ENCODE measurements at regions not wholly inside any gene's neighbourhood (a gene's known extent, or its start where the extent isn't known, plus 50 kb on each side); places are given as distances from the start of the nearest gene placed in this dataset.

- no peak overlapping the region for H3K4me3 ChIP-seq (ENCODE audit: low read length)
- H3K4me2 ChIP-seq (ENCODE audit: low read depth, low read length, poor library complexity, severe bottlenecking): no peak overlapping the region
- H3K79me2 ChIP-seq (ENCODE audit: low read length): no peaks in the 10 kb centered on the region
- H3K4me1 ChIP-seq (ENCODE audit: low read length): no peaks in the 10 kb centered on the region
- no peak for DNase-seq
- H3K9ac ChIP-seq (ENCODE audit: low read length): no peak overlapping the region
- H3K9me3 ChIP-seq (ENCODE audit: low read length): no peaks in the 10 kb centered on the region
- no peak overlapping the region for H3K27ac ChIP-seq (ENCODE audit: low read length)
- H2AFZ ChIP-seq (ENCODE audit: low read length): no peak overlapping the region
- no peaks in the 10 kb centered on the region for H3K27me3 ChIP-seq (ENCODE audit: low read length)
- no peaks in the 10 kb centered on the region for H3K9me2 ChIP-seq (replicated peaks; ENCODE audit: insufficient read depth, low read length)
- H4K20me1 ChIP-seq (ENCODE audit: insufficient read depth, low read depth, low read length): no peaks in the 10 kb centered on the region
- no peaks in the 10 kb centered on the region for H3K36me3 ChIP-seq (ENCODE audit: insufficient read depth, low read length)
These were observed 944.3 kb downstream of the GATA3 start for GRCh38 chr10:8998751-8999150.

- Histone ChIP-seq H4K20me1 (ENCODE audit: insufficient read depth, low read depth, low read length) (no peaks in the 10 kb centered on the region), H3K36me3 (ENCODE audit: insufficient read depth, low read length) (no peaks in the 10 kb centered on the region), H3K27me3 (ENCODE audit: low read length) (no peaks in the 10 kb centered on the region), H3K9me3 (ENCODE audit: low read length) (no peaks in the 10 kb centered on the region), H3K27ac (ENCODE audit: low read length) (no peak overlapping the region), H3K9me2 (replicated peaks; ENCODE audit: insufficient read depth, low read length) (no peaks in the 10 kb centered on the region), H3K4me2 (ENCODE audit: low read depth, low read length, poor library complexity, severe bottlenecking) (no peak overlapping the region), H3K4me1 (ENCODE audit: low read length) (no peaks in the 10 kb centered on the region), H3K9ac (ENCODE audit: low read length) (no peak overlapping the region), H3K4me3 (ENCODE audit: low read length) (no peak overlapping the region), H3K79me2 (ENCODE audit: low read length) (no peaks in the 10 kb centered on the region), H2AFZ (ENCODE audit: low read length) (no peak overlapping the region; the same call in 1 of the 2 replicates)
- DNase-seq: no peak
These were observed 948.6 kb downstream of the GATA3 start for GRCh38 chr10:9003122-9003521.

DNA sequence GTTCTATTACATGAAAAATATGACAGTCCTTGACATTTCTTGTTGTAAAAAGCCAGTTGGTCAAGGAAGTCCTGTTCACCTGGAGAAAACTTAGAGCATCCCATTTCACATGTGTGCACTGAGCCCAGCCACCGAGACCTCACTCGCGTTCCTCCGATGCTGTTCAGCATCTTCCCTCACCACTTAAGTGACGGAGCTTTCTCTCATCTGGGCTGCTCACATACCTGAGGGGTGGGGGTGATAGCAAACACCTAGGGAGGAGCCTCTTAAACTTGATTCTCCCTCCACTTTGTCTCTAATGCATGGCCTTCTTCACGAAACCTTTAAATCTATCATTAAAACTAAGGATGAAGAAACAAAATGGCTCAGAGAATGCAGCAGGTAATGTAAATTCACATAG, 950.2 kb downstream of the GATA3 start:
- Histone ChIP-seq H3K27ac (ENCODE audit: low read length) (no peak overlapping the region), H3K4me3 (ENCODE audit: low read length) (no peak overlapping the region), H3K9ac (ENCODE audit: low read length) (no peak overlapping the region), H3K4me1 (ENCODE audit: low read length) (no peaks in the 10 kb centered on the region), H3K79me2 (ENCODE audit: low read length) (no peaks in the 10 kb centered on the region), H3K27me3 (ENCODE audit: low read length) (no peaks in the 10 kb centered on the region), H2AFZ (ENCODE audit: low read length) (no peak overlapping the region), H3K9me2 (replicated peaks; ENCODE audit: insufficient read depth, low read length) (no peaks in the 10 kb centered on the region), H4K20me1 (ENCODE audit: insufficient read depth, low read depth, low read length) (no peaks in the 10 kb centered on the region), H3K4me2 (ENCODE audit: low read depth, low read length, poor library complexity, severe bottlenecking) (no peak overlapping the region), H3K9me3 (ENCODE audit: low read length) (no peaks in the 10 kb centered on the region), H3K36me3 (ENCODE audit: insufficient read depth, low read length) (no peaks in the 10 kb centered on the region)
- DNase-seq: no peak

- H3K36me3 ChIP-seq (ENCODE audit: insufficient read depth, low read length): no peaks in the 10 kb centered on the region
These were observed 955.0 kb downstream of the GATA3 start for GRCh38 chr10:9009505-9009904.

GRCh38 chr10:9010093-9010492, 955.6 kb downstream of the GATA3 start:
- Histone ChIP-seq H3K79me2 (ENCODE audit: low read length) (no peaks in the 10 kb centered on the region), H3K4me2 (ENCODE audit: low read depth, low read length, poor library complexity, severe bottlenecking) (no peak overlapping the region), H3K9me2 (replicated peaks; ENCODE audit: insufficient read depth, low read length) (no peaks in the 10 kb centered on the region), H3K9me3 (ENCODE audit: low read length) (no peaks in the 10 kb centered on the region), H2AFZ (ENCODE audit: low read length) (no peak overlapping the region), H3K4me1 (ENCODE audit: low read length) (no peaks in the 10 kb centered on the region), H3K9ac (ENCODE audit: low read length) (no peak overlapping the region), H3K27ac (ENCODE audit: low read length) (no peak overlapping the region), H4K20me1 (ENCODE audit: insufficient read depth, low read depth, low read length) (no peaks in the 10 kb centered on the region), H3K4me3 (ENCODE audit: low read length) (no peak overlapping the region), H3K36me3 (ENCODE audit: insufficient read depth, low read length) (no peaks in the 10 kb centered on the region), H3K27me3 (ENCODE audit: low read length) (no peaks in the 10 kb centered on the region)
- DNase-seq: no peak

More at GRCh38 chr10:9009505-9009904, 955.0 kb downstream of the GATA3 start:
- no peak for DNase-seq
- Histone ChIP-seq H4K20me1 (ENCODE audit: insufficient read depth, low read depth, low read length) (no peaks in the 10 kb centered on the region), H3K4me1 (ENCODE audit: low read length) (no peaks in the 10 kb centered on the region), H3K4me2 (ENCODE audit: low read depth, low read length, poor library complexity, severe bottlenecking) (no peak overlapping the region), H3K9ac (ENCODE audit: low read length) (no peak overlapping the region), H3K4me3 (ENCODE audit: low read length) (no peak overlapping the region), H3K9me2 (replicated peaks; ENCODE audit: insufficient read depth, low read length) (no peaks in the 10 kb centered on the region), H3K9me3 (ENCODE audit: low read length) (no peaks in the 10 kb centered on the region), H3K79me2 (ENCODE audit: low read length) (no peaks in the 10 kb centered on the region), H2AFZ (ENCODE audit: low read length) (no peak overlapping the region), H3K27me3 (ENCODE audit: low read length) (no peaks in the 10 kb centered on the region), H3K27ac (ENCODE audit: low read length) (no peak overlapping the region)

GRCh38 chr10:9010931-9011670, 956.6 kb downstream of the GATA3 start:
- no peak for DNase-seq
- no peak overlapping the region for H2AFZ ChIP-seq (ENCODE audit: low read length)
- no peaks in the 10 kb centered on the region for H3K9me2 ChIP-seq (replicated peaks; ENCODE audit: insufficient read depth, low read length)
- no peaks in the 10 kb centered on the region for H3K9me3 ChIP-seq (ENCODE audit: low read length)
- no peaks in the 10 kb centered on the region for H3K79me2 ChIP-seq (ENCODE audit: low read length)
- H3K36me3 ChIP-seq (ENCODE audit: insufficient read depth, low read length): no peaks in the 10 kb centered on the region
- no peaks in the 10 kb centered on the region for H4K20me1 ChIP-seq (ENCODE audit: insufficient read depth, low read depth, low read length)
- no peak overlapping the region for H3K9ac ChIP-seq (ENCODE audit: low read length)
- no peak overlapping the region for H3K4me2 ChIP-seq (ENCODE audit: low read depth, low read length, poor library complexity, severe bottlenecking)
- no peak overlapping the region for H3K4me3 ChIP-seq (ENCODE audit: low read length)
- H3K4me1 ChIP-seq (ENCODE audit: low read length): no peaks in the 10 kb centered on the region
- H3K27me3 ChIP-seq (ENCODE audit: low read length): no peaks in the 10 kb centered on the region
- no peak overlapping the region for H3K27ac ChIP-seq (ENCODE audit: low read length)

- no peak for DNase-seq
- H3K4me3 ChIP-seq (ENCODE audit: low read length): no peak overlapping the region
- no peaks in the 10 kb centered on the region for H4K20me1 ChIP-seq (ENCODE audit: insufficient read depth, low read depth, low read length)
- no peaks in the 10 kb centered on the region for H3K79me2 ChIP-seq (ENCODE audit: low read length)
- no peak overlapping the region for H3K9ac ChIP-seq (ENCODE audit: low read length)
- no peaks in the 10 kb centered on the region for H3K4me1 ChIP-seq (ENCODE audit: low read length)
- no peaks in the 10 kb centered on the region for H3K9me2 ChIP-seq (replicated peaks; ENCODE audit: insufficient read depth, low read length)
- no peak overlapping the region for H3K27ac ChIP-seq (ENCODE audit: low read length)
- no peak overlapping the region for H2AFZ ChIP-seq (ENCODE audit: low read length)
- no peak overlapping the region for H3K4me2 ChIP-seq (ENCODE audit: low read depth, low read length, poor library complexity, severe bottlenecking)
- H3K27me3 ChIP-seq (ENCODE audit: low read length): no peaks in the 10 kb centered on the region
- no peaks in the 10 kb centered on the region for H3K36me3 ChIP-seq (ENCODE audit: insufficient read depth, low read length)
- no peaks in the 10 kb centered on the region for H3K9me3 ChIP-seq (ENCODE audit: low read length)
These were observed 957.8 kb downstream of the GATA3 start for GRCh38 chr10:9012312-9012711.

- Histone ChIP-seq H3K9me3 (ENCODE audit: low read length) (no peaks in the 10 kb centered on the region), H4K20me1 (ENCODE audit: insufficient read depth, low read depth, low read length) (no peaks in the 10 kb centered on the region), H2AFZ (ENCODE audit: low read length) (no peak overlapping the region), H3K4me1 (ENCODE audit: low read length) (no peaks in the 10 kb centered on the region), H3K9ac (ENCODE audit: low read length) (no peak overlapping the region), H3K4me3 (ENCODE audit: low read length) (no peak overlapping the region), H3K36me3 (ENCODE audit: insufficient read depth, low read length) (no peaks in the 10 kb centered on the region), H3K79me2 (ENCODE audit: low read length) (no peaks in the 10 kb centered on the region), H3K27ac (ENCODE audit: low read length) (no peak overlapping the region), H3K4me2 (ENCODE audit: low read depth, low read length, poor library complexity, severe bottlenecking) (no peak overlapping the region), H3K27me3 (ENCODE audit: low read length) (no peaks in the 10 kb centered on the region), H3K9me2 (replicated peaks; ENCODE audit: insufficient read depth, low read length) (no peaks in the 10 kb centered on the region)
- no peak for DNase-seq
These were observed 960.5 kb downstream of the GATA3 start for GRCh38 chr10:9015005-9015404.

All from Karpas-422 (cell line).